ENCODE measurements at regions not wholly inside any gene's neighbourhood (a gene's known extent, or its start where the extent isn't known, plus 50 kb on each side); places are given as distances from the start of the nearest gene placed in this dataset.

GRCh38 chr4:31294655-31295480 is 574.7 kb downstream of the PCDH7 start:
- Histone ChIP-seq H3K27me3 (no peaks in the 10 kb centered on the region), H3K27ac (no peak overlapping the region), H3K4me3 (no peak overlapping the region), H3K4me1 (no peaks in the 10 kb centered on the region), H3K36me3 (no peaks in the 10 kb centered on the region), H3K9me3 (no peaks in the 10 kb centered on the region)
- WGBS, 5 donors, result 85 to 93% (median 88%) methylated on average over 7 of the region's 7 CpGs
- no peak for DNase-seq
- intact Hi-C loops (cut with DNase I; ENCODE audit: low total_unique reads), result no loop called here
- TF ChIP-seq CTCF (IDR thresholded peaks at IDR 0.05), result no peak
- no peak for TF ChIP-seq POLR2A (IDR thresholded peaks at IDR 0.05)
- no peak for TF ChIP-seq EP300 (IDR thresholded peaks at IDR 0.05)
- TF ChIP-seq POLR2AphosphoS5 (IDR thresholded peaks at IDR 0.05), result no peak

- H3K27me3 ChIP-seq, result no peaks in the 10 kb centered on the region
- no peak overlapping the region for H3K27ac ChIP-seq
- intact Hi-C loops (cut with DNase I; ENCODE audit: low total_unique reads), result no loop called here
- no peak overlapping the region for H3K4me3 ChIP-seq
- TF ChIP-seq POLR2AphosphoS5 (IDR thresholded peaks at IDR 0.05) (no peak), CTCF (IDR thresholded peaks at IDR 0.05) (no peak), EP300 (IDR thresholded peaks at IDR 0.05) (no peak), POLR2A (IDR thresholded peaks at IDR 0.05) (no peak)
- H3K36me3 ChIP-seq, result no peaks in the 10 kb centered on the region
- no peaks in the 10 kb centered on the region for H3K9me3 ChIP-seq
- 41 to 93% (median 84%) methylated on average over 1 of the region's 1 CpG for WGBS, 5 donors
- H3K4me1 ChIP-seq, result no peaks in the 10 kb centered on the region
- DNase-seq, result no peak
Measured at GRCh38 chr4:31298737-31299136, 578.6 kb downstream of the PCDH7 start.

GRCh38 chr4:31307029-31307428 is 586.9 kb downstream of the PCDH7 start:
- Histone ChIP-seq H3K36me3 (no peaks in the 10 kb centered on the region), H3K4me3 (no peak overlapping the region), H3K27ac (no peak overlapping the region), H3K27me3 (no peaks in the 10 kb centered on the region), H3K4me1 (no peaks in the 10 kb centered on the region), H3K9me3 (no peaks in the 10 kb centered on the region)
- DNase-seq, result no peak
- intact Hi-C loops (cut with DNase I; ENCODE audit: low total_unique reads), result no loop called here
- 73 to 85% (median 77%) methylated on average over 5 of the region's 5 CpGs for WGBS, 5 donors
- TF ChIP-seq CTCF (IDR thresholded peaks at IDR 0.05) (no peak), EP300 (IDR thresholded peaks at IDR 0.05) (no peak), POLR2A (IDR thresholded peaks at IDR 0.05) (no peak), POLR2AphosphoS5 (IDR thresholded peaks at IDR 0.05) (no peak)

GRCh38 chr4:31324814-31325213 is 604.6 kb downstream of the PCDH7 start:
- Histone ChIP-seq H3K4me3 (no peak overlapping the region), H3K27ac (no peak overlapping the region), H3K9me3 (no peaks in the 10 kb centered on the region), H3K27me3 (no peaks in the 10 kb centered on the region), H3K4me1 (no peaks in the 10 kb centered on the region), H3K36me3 (no peaks in the 10 kb centered on the region)
- intact Hi-C loops (cut with DNase I; ENCODE audit: low total_unique reads), result no loop called here
- no peak for TF ChIP-seq POLR2AphosphoS5 (IDR thresholded peaks at IDR 0.05)
- TF ChIP-seq CTCF (IDR thresholded peaks at IDR 0.05), result no peak
- no peak for TF ChIP-seq EP300 (IDR thresholded peaks at IDR 0.05)
- no peak for TF ChIP-seq POLR2A (IDR thresholded peaks at IDR 0.05)
- no peak for DNase-seq

Data from stomach (tissue), 8 donors.